Fibroblast of lung (primary cell): ENCODE measurements at regions not wholly inside any gene's neighbourhood (a gene's known extent, or its start where the extent isn't known, plus 50 kb on each side); places are given as distances from the start of the nearest gene placed in this dataset.
"Not testable (repeated sequence)": the region's sequence is repeated elsewhere in the genome, so short reads cannot be mapped to it uniquely, and the experiment has no call there.

Experiments used
- EZH2 ChIP-seq: IDR thresholded peaks from 2 replicates; pipeline ENCODE4 v1.5.1; 2012; ENCODE audit warnings: low read length, control low read depth, mild to moderate bottlenecking; ENCODE audit errors: missing control alignments
- TF ChIP-seq, protein P1 (sequence below), 2 donors: IDR thresholded peaks in 1 of 2; conservative IDR thresholded peaks in 1 of 2; 1 replicate in 1 of 2; 2 replicates in 1 of 2; pipeline ENCODE4 v1.5.1; 2011 to 2012; ENCODE audit warnings: low read length in 2 of 2, control low read depth in 1 of 2, inconsistent platforms in 1 of 2, low read depth in 1 of 2, mild to moderate bottlenecking in 1 of 2

DNA sequence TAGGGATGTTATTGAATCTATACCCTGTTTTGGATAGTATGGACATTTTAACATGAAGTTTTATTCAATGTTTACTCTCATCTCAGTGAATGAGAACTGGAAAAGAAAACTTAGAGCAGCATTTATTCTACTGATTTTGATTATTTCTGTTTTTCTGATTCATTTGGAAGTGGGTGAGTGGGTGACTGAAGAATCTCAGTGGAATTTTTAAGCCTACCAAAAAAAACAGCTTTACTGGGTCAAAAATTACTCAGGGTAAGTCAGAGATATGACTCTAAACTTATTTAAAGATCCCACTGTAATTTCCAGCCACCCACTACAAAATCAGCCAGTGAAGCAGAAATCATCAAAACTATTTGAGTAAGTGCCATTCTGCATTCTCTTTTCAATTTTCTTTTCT lies 942.6 kb upstream of the ADAMTS5 start:
- TF ChIP-seq, protein P1, sequence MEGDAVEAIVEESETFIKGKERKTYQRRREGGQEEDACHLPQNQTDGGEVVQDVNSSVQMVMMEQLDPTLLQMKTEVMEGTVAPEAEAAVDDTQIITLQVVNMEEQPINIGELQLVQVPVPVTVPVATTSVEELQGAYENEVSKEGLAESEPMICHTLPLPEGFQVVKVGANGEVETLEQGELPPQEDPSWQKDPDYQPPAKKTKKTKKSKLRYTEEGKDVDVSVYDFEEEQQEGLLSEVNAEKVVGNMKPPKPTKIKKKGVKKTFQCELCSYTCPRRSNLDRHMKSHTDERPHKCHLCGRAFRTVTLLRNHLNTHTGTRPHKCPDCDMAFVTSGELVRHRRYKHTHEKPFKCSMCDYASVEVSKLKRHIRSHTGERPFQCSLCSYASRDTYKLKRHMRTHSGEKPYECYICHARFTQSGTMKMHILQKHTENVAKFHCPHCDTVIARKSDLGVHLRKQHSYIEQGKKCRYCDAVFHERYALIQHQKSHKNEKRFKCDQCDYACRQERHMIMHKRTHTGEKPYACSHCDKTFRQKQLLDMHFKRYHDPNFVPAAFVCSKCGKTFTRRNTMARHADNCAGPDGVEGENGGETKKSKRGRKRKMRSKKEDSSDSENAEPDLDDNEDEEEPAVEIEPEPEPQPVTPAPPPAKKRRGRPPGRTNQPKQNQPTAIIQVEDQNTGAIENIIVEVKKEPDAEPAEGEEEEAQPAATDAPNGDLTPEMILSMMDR (conservative IDR thresholded peaks at IDR 0.05 in 1 of 2, IDR thresholded peaks at IDR 0.05 in 1 of 2; ENCODE audit: low read depth in 1 of 2, low read length in 2 of 2) = not testable (repeated sequence)
- TF ChIP-seq EZH2 = not testable (repeated sequence)
